COLO668 (cell line): ENCODE measurements at regions not wholly inside any gene's neighbourhood (a gene's known extent, or its start where the extent isn't known, plus 50 kb on each side); places are given as distances from the start of the nearest gene placed in this dataset.

Source experiments
- DNase-seq: peaks from one replicate; lab custom pipeline; 2025; ENCODE audit not compliant: unreplicated experiment; lab: John Stamatoyannopoulos, UW

GRCh38 chr7:1358376-1359050 lies 100.8 kb downstream of the MICALL2 start:
- no peak for DNase-seq

DNA sequence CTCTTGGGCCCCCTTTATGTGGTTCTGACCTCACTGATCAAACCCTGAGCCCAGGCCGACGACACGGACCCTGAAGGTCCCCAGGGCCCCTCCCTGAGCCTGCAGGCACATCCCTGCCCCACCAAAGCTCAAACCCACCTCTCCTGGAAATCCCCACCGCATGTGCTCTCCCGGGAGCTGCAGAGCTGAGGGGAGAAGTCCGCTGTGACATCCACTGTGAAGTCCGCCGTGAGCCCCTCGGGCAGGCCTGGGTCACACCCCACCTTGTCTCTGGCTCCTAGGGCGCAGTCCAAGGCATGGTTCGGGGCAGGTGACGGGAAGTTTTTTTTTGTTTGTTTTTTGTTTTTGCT lies 100.2 kb downstream of the MICALL2 start:
- no peak for DNase-seq

DNA sequence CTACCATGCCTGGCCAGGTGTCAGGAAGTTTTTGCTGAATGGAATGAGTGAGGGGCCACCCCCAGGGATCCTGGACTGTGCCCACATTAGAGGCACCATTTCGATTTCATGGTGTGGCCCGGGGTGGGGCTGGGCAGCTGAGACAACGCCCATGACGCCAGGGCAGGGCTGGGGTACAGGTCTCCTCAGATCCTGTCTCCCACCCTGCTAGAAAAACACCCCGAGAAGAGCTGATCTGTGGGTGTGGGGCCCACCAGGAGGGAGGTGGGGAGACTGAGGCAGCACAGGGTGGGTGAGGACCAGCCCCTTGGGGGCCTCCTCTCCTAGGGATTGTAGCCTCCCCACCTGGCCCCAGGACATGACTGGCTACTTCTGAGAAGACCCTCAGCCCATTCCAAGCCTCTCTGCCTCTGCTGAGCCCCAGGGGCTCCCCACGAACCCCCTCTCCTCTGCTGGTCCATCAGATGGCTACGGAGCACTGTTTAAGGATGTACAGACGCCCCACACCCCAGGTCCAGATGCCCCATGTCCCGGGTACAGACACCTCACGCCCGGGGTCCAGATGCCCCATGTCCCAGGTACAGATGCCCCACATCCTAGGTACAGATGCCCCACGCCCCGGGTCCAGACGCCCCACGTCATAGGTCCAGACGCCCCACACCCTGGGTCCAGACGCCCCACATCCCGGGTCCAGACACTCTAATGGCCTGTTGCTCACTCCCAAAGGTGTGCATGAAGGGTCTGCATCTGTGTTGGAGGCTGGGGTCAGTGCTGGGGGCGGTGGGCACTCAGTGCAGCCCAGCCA lies 99.4 kb downstream of the MICALL2 start:
- DNase-seq, result no peak

DNA sequence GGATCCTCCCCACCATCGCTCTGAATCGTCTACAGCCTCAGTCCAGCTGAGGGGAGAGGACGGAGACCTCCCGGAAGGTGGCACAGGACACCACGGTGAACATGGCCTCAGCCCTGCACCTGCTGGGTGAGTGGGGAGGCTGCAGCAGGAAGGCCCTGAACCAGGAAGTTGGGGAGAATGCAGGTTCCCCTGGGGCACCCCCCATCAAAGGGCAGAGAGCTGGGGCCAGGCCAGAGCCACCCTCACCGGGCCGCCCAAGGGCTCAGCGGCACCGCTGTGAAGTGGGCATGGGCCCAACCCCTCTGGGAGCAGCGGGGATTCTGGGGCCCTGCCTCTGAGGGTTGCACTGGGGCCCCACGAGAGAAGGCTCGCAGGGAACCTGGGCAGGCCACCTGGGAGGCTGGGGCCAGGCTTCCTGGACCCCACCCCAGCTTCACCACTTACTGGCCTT lies 98.7 kb downstream of the MICALL2 start:
- DNase-seq, result no peak

- DNase-seq, result no peak
Measured at GRCh38 chr7:1361016-1361755, 98.1 kb downstream of the MICALL2 start.

DNA sequence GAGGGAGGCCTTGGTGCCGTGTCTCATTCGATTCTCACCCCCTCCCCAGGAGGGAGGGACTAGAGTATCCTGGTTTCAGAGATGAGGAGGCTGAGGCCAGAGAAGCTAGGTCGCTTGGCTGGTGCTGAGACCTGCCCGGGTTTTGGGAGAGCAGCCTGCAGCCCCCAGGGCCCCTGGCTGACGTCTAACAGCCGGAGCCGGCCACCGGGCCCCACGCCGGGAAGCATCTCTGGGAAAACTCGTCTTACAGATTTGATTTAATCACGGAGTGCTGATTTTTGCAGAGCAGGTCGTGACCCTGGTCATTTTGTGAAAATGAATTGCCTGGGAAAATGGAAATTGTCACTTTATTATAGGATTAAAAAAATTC lies 97.5 kb downstream of the MICALL2 start:
- no peak for DNase-seq

DNA sequence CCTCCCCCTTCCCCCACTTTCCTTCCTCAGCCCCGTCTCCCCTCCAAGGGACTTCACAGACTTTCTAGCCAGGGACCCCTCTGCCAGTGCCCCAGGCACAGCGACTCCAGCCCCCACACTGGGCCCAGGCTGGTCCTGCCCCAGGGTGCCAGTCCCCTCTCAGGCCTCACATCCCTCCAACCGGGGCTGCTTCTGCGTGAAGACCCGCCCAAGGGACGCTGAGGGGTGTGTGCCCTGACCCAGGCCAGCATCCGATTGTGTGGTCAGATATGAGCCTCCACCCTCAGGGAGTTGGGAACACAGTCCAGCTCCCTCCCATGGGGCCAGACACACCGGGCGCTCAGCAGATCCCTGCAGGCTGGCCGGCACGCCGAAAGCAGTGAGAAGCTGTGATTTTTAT lies 97.0 kb downstream of the MICALL2 start:
- no peak for DNase-seq

- DNase-seq, result no peak
Measured at GRCh38 chr7:1364068-1364905, 95.0 kb downstream of the MICALL2 start.

- DNase-seq, result no peak
Measured at GRCh38 chr7:1364906-1365570, 94.2 kb downstream of the MICALL2 start.

DNA sequence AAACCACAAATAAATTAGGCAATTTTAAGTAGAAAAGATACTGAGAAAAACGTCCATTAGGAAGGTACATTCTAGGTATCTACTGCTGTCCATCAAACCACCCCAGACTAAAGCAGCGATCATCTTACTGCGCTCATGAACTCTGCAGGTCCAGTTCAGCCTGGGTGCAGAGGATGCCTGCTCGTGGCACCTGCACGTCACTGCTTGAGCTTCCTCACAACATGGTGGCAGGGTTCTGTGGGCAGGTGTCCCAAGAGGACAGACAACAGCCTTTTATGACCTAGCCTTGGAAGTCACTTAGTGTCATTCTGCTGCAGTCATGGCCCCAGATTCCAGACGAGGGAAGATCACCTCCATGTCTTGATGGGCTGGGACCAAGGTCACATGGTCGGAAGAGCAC lies 93.4 kb downstream of the MICALL2 start:
- DNase-seq, result no peak

DNA sequence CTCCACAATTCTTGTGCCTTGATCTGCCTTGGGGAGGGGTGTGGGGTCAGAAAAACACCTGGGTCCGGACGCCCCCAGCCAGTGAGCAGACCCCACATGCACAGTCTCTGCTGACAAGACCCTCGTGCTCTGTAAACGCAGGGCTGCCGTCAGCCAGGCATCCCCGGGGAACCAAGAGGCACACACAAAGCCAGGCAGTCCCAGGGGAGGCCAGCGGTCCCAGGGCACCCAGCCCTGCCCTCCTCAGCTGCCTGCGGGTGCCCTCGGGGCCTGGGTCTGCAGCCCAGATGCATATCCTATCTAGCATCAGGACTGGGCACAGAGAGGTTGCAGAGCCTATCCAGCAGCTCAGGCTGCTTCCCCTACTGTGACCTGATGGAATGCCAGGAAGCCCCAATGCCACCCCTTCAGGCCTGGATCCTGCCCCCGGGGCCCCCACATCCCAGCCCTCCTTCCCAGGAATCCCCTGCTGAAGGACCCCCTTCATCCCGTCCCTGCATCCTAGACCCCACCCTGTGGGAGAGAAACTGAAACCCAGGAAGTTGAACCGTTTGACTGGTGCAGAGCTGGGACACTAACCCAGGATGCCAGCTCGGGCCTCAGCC lies 92.4 kb downstream of the MICALL2 start:
- no peak for DNase-seq

DNA sequence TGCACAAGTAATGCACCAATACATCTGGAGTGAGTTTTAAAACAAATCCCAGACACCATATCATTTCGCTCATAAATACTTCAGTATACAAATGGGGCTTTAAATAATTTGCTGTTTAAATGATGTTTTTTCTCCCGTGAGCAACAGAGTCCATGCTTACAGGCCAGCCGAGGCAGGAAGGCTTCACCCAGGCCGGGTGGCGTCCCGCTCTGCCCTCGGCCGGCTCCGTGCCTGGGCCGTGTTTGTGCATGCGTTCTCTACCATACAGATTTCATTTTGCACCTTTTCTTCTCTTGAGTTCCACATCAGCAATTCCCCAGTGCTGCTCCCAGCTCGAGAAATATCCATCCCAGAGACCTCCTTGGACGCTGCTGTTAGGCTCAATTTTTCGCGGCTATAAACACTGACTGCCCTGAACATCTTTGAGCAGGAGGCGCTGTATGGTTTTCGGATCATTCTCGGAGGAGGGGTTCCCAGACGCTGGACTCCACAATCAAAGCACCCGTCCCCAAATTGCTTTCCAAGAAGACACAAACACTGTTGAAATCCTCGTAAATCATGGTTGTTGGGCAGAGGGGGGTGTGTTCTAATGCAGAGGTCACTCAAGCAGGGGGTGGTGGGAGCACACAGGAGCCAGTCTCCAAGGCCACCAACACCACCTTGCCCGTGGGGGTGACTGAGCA lies 91.6 kb downstream of the MICALL2 start:
- DNase-seq, result no peak

DNA sequence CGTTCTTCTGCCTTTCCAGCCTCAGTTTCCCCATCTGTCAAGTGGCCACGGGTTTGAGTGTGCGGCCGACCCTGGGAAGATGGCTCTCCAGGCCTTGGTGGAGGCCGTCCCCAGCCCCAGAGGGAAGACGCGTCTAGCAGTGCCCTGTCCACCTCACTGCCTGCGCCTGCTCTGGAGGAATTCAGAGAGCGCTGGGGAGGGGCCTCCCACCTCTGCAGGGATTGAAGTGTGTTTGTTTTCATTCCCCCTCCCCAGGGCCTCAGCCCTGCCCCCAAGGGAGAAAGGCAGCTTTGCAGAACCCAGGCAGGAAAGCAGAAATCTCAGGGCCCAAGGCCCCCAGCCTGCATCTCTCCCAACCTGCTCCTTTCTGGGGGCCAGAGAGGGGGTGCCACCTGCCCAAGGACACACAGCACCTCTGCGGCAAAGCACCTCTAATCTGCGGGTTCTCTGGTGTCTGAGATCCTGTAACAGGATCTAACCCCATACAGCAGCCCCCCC lies 91.0 kb downstream of the MICALL2 start:
- DNase-seq, result no peak

- peak; percentile 63 for DNase-seq
Measured at GRCh38 chr7:1368682-1369571, 90.3 kb downstream of the MICALL2 start.

GRCh38 chr7:1369916-1370657 lies 89.2 kb downstream of the MICALL2 start:
- DNase-seq, result no peak

DNA sequence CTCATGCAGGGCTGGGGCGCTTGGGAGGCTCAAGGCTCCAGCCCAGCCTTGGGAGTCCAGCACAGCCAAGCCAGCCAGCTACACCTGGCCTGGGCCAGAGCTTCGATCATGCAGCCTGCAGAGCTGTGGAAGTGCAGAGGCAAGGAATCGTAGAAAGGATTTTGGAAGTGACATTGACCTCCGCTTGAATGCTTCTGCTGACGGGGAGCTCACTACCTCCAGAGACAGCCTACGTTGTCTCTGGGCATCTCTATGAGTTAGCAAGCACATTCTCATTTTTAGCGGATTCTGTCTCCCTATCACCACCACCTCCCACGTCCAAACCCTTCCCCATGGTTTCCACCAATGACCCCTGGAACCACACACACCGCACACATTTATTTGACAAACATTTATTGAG lies 88.5 kb downstream of the MICALL2 start:
- no peak for DNase-seq

DNA sequence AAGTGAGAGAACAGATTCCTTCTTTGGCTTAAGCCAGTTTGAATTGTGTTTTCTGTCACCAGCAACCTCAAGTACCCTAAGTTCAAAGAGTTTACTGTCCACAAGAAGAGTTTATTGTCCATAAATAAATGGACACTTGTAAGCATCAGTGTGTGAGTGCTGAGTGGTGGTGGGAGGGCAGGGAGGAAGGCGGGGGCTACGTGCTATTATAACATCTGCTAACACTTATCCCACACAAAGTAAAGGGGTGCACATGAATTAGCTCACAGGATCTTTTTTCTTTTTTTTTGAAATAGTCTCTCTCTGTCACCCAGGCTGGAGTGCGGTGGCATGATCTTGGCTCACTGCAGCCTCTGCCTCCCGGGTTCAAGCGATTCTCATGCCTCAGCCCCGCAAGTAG lies 87.2 kb downstream of the MICALL2 start:
- no peak for DNase-seq
